Calu3 (cell line): ENCODE measurements at regions not wholly inside any gene's neighbourhood (a gene's known extent, or its start where the extent isn't known, plus 50 kb on each side); places are given as distances from the start of the nearest gene placed in this dataset.

ENCODE experiments used
- BruUV-seq: library from RNA; stranded (reverse); fragments of 400-500 nt; replicated peaks from 2 replicates; lab custom pipeline; 2021; lab: Mats Ljungman, UMichigan
- CTCF ChIA-PET: fragments of 300-600 bp; sonication (Branson Sonifier 250); formaldehyde crosslinking; loops from one replicate; lab custom pipeline; 2022; ENCODE audit warnings: antibody characterized with exemption; lab: Charles Lee
- DNase-seq: peaks from one replicate; pipeline ENCODE4 v3.0.0; 2022
- H3K27ac Mint-ChIP-seq: one replicate; pipeline ENCODE4 v1.8.0; 2022; ENCODE audit warnings: mixed read lengths; ENCODE audit not compliant: unreplicated experiment
- H3K27me3 Mint-ChIP-seq: one replicate; pipeline ENCODE4 v1.8.0; 2022; ENCODE audit warnings: mixed read lengths; ENCODE audit not compliant: unreplicated experiment
- H3K36me3 Mint-ChIP-seq: one replicate; pipeline ENCODE4 v1.8.0; 2022; ENCODE audit warnings: mild to moderate bottlenecking, moderate library complexity, mixed read lengths; ENCODE audit not compliant: insufficient read depth, unreplicated experiment
- H3K4me1 Mint-ChIP-seq: one replicate; pipeline ENCODE4 v1.8.0; 2022; ENCODE audit warnings: mild to moderate bottlenecking, low read depth, mixed read lengths; ENCODE audit not compliant: unreplicated experiment
- H3K4me3 Mint-ChIP-seq: one replicate; pipeline ENCODE4 v1.8.0; 2022; ENCODE audit warnings: mild to moderate bottlenecking, low read depth, moderate library complexity, mixed read lengths; ENCODE audit not compliant: unreplicated experiment
- H3K9me3 Mint-ChIP-seq: one replicate; pipeline ENCODE4 v1.8.0; 2022; ENCODE audit warnings: low read depth, mixed read lengths; ENCODE audit not compliant: unreplicated experiment
- CTCF ChIP-seq: fragments of 200-600 bp; IDR thresholded peaks from one replicate; pipeline ENCODE4 v1.8.0; 2022; ENCODE audit warnings: antibody characterized with exemption; ENCODE audit not compliant: unreplicated experiment
- intact Hi-C: fragments of 100-400 bp; cut with micrococcal nuclease; formaldehyde crosslinking; loops from one replicate; pipeline ENCODE4 v1.10.0; 2022; ENCODE audit not compliant: unreplicated experiment

DNA sequence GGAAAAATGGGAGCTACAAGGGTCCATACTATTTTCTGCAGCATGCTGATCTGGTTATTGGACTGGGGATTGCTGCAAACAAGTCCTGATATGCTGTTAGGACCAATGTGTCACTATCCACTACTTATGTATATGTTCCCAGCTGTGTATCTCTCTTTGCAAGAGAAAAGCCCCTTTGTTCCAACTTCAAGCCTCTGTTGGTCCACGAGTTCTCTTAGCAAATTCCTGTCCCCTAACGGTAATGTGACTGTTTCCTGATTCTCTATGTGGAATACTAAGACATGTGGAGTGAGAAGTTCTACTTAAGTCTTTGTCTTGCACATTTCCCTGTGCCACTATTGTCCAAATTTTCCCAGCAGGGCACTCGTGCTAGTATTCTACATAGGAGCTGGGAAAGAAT, 557.7 kb downstream of the FSCB start:
- TF ChIP-seq CTCF = no peak
- H3K27ac Mint-ChIP-seq = no peak overlapping the region
- peaks cover 7% of the 10 kb centered on the region for H3K9me3 Mint-ChIP-seq
- no peaks in the 10 kb centered on the region for H3K27me3 Mint-ChIP-seq
- DNase-seq = no peak
- no TSS peak for BruUV-seq
- intact Hi-C loops = no loop called here
- H3K4me3 Mint-ChIP-seq = no peak overlapping the region
- no peaks in the 10 kb centered on the region for H3K4me1 Mint-ChIP-seq
- CTCF ChIA-PET = no interaction called here
- H3K36me3 Mint-ChIP-seq = no peaks in the 10 kb centered on the region

DNA sequence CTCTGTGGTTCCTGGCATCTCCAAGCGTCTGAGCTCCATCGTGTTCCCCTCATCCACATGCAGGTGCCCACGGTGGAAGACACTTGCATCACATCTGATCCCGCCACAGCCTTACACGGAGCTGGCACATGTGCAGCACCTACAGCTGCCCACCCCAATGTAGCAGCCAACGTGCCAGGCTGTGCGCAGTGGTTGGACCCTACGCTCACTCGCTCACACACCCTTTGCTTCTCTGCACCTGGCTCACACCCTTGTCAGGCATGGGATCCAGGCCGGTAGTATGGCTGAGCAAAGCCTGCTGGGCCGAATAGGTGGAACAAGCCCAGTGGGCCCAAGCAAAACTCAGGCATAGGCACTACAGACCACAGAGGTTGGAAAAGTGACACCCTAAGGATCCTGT, 567.2 kb downstream of the FSCB start:
- H3K9me3 Mint-ChIP-seq = peaks cover 3% of the 10 kb centered on the region
- H3K4me3 Mint-ChIP-seq = no peak overlapping the region
- BruUV-seq = no TSS peak
- H3K4me1 Mint-ChIP-seq = no peaks in the 10 kb centered on the region
- H3K27me3 Mint-ChIP-seq = no peaks in the 10 kb centered on the region
- no peaks in the 10 kb centered on the region for H3K36me3 Mint-ChIP-seq
- no peak for DNase-seq
- CTCF ChIA-PET = interaction anchor here (0.6 kb wide), 1 partner anchor 1484 kb away, joined by 3 read pairs; no protein-coding TSS in a partner anchor
- TF ChIP-seq CTCF = no peak
- no peak overlapping the region for H3K27ac Mint-ChIP-seq
- intact Hi-C loops = no loop called here

- H3K9me3 Mint-ChIP-seq = peaks cover 3% of the 10 kb centered on the region
- no peak for TF ChIP-seq CTCF
- H3K4me1 Mint-ChIP-seq = no peaks in the 10 kb centered on the region
- CTCF ChIA-PET = no interaction called here
- H3K36me3 Mint-ChIP-seq = no peaks in the 10 kb centered on the region
- H3K27me3 Mint-ChIP-seq = no peaks in the 10 kb centered on the region
- intact Hi-C loops = no loop called here
- H3K27ac Mint-ChIP-seq = no peak overlapping the region
- BruUV-seq = no TSS peak
- no peak overlapping the region for H3K4me3 Mint-ChIP-seq
- no peak for DNase-seq
Measured at GRCh38 chr14:43938588-43939281, 568.3 kb downstream of the FSCB start.

- H3K27me3 Mint-ChIP-seq = no peaks in the 10 kb centered on the region
- H3K4me3 Mint-ChIP-seq = no peak overlapping the region
- DNase-seq = no peak
- intact Hi-C loops = no loop called here
- TF ChIP-seq CTCF = no peak
- no peaks in the 10 kb centered on the region for H3K4me1 Mint-ChIP-seq
- H3K27ac Mint-ChIP-seq = no peak overlapping the region
- CTCF ChIA-PET = no interaction called here
- no TSS peak for BruUV-seq
- H3K36me3 Mint-ChIP-seq = no peaks in the 10 kb centered on the region
- no peaks in the 10 kb centered on the region for H3K9me3 Mint-ChIP-seq
Measured at GRCh38 chr14:43937001-43937400, 570.1 kb downstream of the FSCB start.
